Right atrium auricular region (tissue), 2 donors: ENCODE measurements at regions not wholly inside any gene's neighbourhood (a gene's known extent, or its start where the extent isn't known, plus 50 kb on each side); places are given as distances from the start of the nearest gene placed in this dataset.

Source experiments
- DNase-seq: peaks from one replicate; pipeline ENCODE4 v3.0.0-alpha.2; 2019; ENCODE audit warnings: low spot score
- H3K27ac ChIP-seq, 2 donors: fragments of 200-600 bp; sonication (generic); 1 replicate in 1 of 2; 2 replicates in 1 of 2; pipeline ENCODE4 v1.5.1; 2016 to 2019
- H3K27me3 ChIP-seq, 2 donors: fragments of 200-600 bp; sonication (generic); one replicate each; pipeline versions ENCODE4 v1.5.1 to v1.6.0; 2017 to 2019
- H3K36me3 ChIP-seq: fragments of 200-600 bp; sonication (generic); one replicate; pipeline ENCODE4 v1.5.1; 2016
- H3K4me1 ChIP-seq, 2 donors: fragments of 200-600 bp; sonication (generic); one replicate each; pipeline versions ENCODE4 v1.5.1 to v1.6.0; 2017 to 2019
- H3K4me3 ChIP-seq, 2 donors: fragments of 200-600 bp; sonication (generic); 1 replicate in 1 of 2; 2 replicates in 1 of 2; pipeline ENCODE4 v1.5.1; 2017 to 2019; ENCODE audit warnings: mild to moderate bottlenecking in 1 of 2, moderate library complexity in 1 of 2
- H3K9me3 ChIP-seq, 2 donors: fragments of 200-600 bp; sonication (generic); one replicate each; pipeline ENCODE4 v1.5.1; 2019
- CTCF ChIP-seq, 2 donors: fragments of 200-600 bp; sonication (generic); IDR thresholded peaks; one replicate each; pipeline ENCODE4 v1.5.1; 2019; ENCODE audit warnings: antibody characterized with exemption in 2 of 2

GRCh38 chr16:82527101-82527500 is 99.7 kb upstream of the CDH13 start:
- no peak for TF ChIP-seq CTCF (IDR thresholded peaks at IDR 0.05)
- H3K9me3 ChIP-seq, result no peaks in the 10 kb centered on the region
- no peak for DNase-seq

GRCh38 chr16:82524976-82525375 is 101.8 kb upstream of the CDH13 start:
- Histone ChIP-seq H3K9me3 (no peaks in the 10 kb centered on the region), H3K36me3 (no peaks in the 10 kb centered on the region), H3K27me3 (no peaks in the 10 kb centered on the region), H3K4me1 (no peaks in the 10 kb centered on the region), H3K27ac (no peak overlapping the region), H3K4me3 (no peak overlapping the region)
- no peak for DNase-seq
- TF ChIP-seq CTCF (IDR thresholded peaks at IDR 0.05), result no peak

More at GRCh38 chr16:82527101-82527500, 99.7 kb upstream of the CDH13 start:
- Histone ChIP-seq H3K27ac (no peak overlapping the region), H3K4me1 (no peaks in the 10 kb centered on the region), H3K4me3 (no peak overlapping the region), H3K27me3 (no peaks in the 10 kb centered on the region), H3K36me3 (no peaks in the 10 kb centered on the region)

GRCh38 chr16:82523815-82524214 is 103.0 kb upstream of the CDH13 start:
- H3K36me3 ChIP-seq, result no peaks in the 10 kb centered on the region
- no peak overlapping the region for H3K4me3 ChIP-seq
- H3K27me3 ChIP-seq, result no peaks in the 10 kb centered on the region
- no peaks in the 10 kb centered on the region for H3K9me3 ChIP-seq
- no peak for DNase-seq
- TF ChIP-seq CTCF (IDR thresholded peaks at IDR 0.05), result no peak
- H3K4me1 ChIP-seq, result no peaks in the 10 kb centered on the region
- H3K27ac ChIP-seq, result no peak overlapping the region

- Histone ChIP-seq H3K27ac (no peak overlapping the region), H3K9me3 (no peaks in the 10 kb centered on the region), H3K36me3 (no peaks in the 10 kb centered on the region), H3K4me3 (no peak overlapping the region), H3K4me1 (no peaks in the 10 kb centered on the region), H3K27me3 (no peaks in the 10 kb centered on the region)
- DNase-seq, result no peak
- no peak for TF ChIP-seq CTCF (IDR thresholded peaks at IDR 0.05)
Observed at GRCh38 chr16:82522026-82522425, 104.7 kb upstream of the CDH13 start.

- no peaks in the 10 kb centered on the region for H3K27me3 ChIP-seq
- H3K4me3 ChIP-seq, result no peak overlapping the region
- no peaks in the 10 kb centered on the region for H3K9me3 ChIP-seq
- H3K4me1 ChIP-seq, result no peaks in the 10 kb centered on the region
- DNase-seq, result no peak
- no peaks in the 10 kb centered on the region for H3K36me3 ChIP-seq
- H3K27ac ChIP-seq, result no peak overlapping the region
- TF ChIP-seq CTCF (IDR thresholded peaks at IDR 0.05), result no peak
Observed at GRCh38 chr16:82518811-82519210, 108.0 kb upstream of the CDH13 start.

- Histone ChIP-seq H3K27ac (no peak overlapping the region), H3K4me1 (no peaks in the 10 kb centered on the region), H3K4me3 (no peak overlapping the region), H3K27me3 (no peaks in the 10 kb centered on the region), H3K36me3 (no peaks in the 10 kb centered on the region), H3K9me3 (no peaks in the 10 kb centered on the region)
- TF ChIP-seq CTCF (IDR thresholded peaks at IDR 0.05), result no peak
- DNase-seq, result no peak
Observed at GRCh38 chr16:82514262-82514661, 112.5 kb upstream of the CDH13 start.
